HCT116 (cell line): ENCODE measurements at regions not wholly inside any gene's neighbourhood (a gene's known extent, or its start where the extent isn't known, plus 50 kb on each side); places are given as distances from the start of the nearest gene placed in this dataset.

ENCODE experiments used
- ATAC-seq: fragments of 200-7000 bp; cut with Tn5 transposase; 2 replicates; pipeline ENCODE4 v1.9.1; 2020; ENCODE audit warnings: mild to moderate bottlenecking, moderate library complexity
- BruUV-seq: library from RNA; stranded (reverse); fragments of 400-500 nt; replicated peaks from 2 replicates; lab custom pipeline; 2021; lab: Mats Ljungman, UMichigan
- CTCF ChIA-PET: fragments of 300-600 bp; sonication (Branson Sonifier 250); formaldehyde crosslinking; loops from one replicate; lab custom pipeline; 2021; ENCODE audit warnings: antibody characterized with exemption; lab: Charles Lee
- POLR2A ChIA-PET: fragments of 300-600, 350-600 bp; sonication (Branson Sonifier 250); formaldehyde crosslinking; loops from one replicate; lab custom pipeline; 2021; ENCODE audit warnings: antibody characterized with exemption; lab: Charles Lee
- RAD21 ChIA-PET, 2 experiments: fragments of 300-600 bp; sonication (Branson Sonifier 250); formaldehyde crosslinking; loops; one replicate each; lab custom pipeline; 2023; ENCODE audit warnings: low total read pairs in 2 of 2; ENCODE audit not compliant: uncharacterized antibody in 2 of 2, unreplicated experiment in 2 of 2, low non-redundant PET in 1 of 2; lab: Charles Lee
- DNase-seq: peaks from one replicate; pipeline ENCODE4 v3.0.0-alpha.2; 2010; ENCODE audit warnings: low read depth, low spot score
- H2AFZ ChIP-seq: fragments of 200-600 bp; shearing (Covaris generic), sonication (generic); 2 replicates; pipeline ENCODE4 v1.6.1; 2017; ENCODE audit warnings: low read depth, mixed run types, mixed read lengths, antibody characterized with exemption, low read length; ENCODE audit not compliant: poor library complexity, severe bottlenecking
- H3K27ac ChIP-seq: 2 replicates; pipeline ENCODE4 v1.5.1; 2012; ENCODE audit warnings: low read depth, low read length
- H3K27me3 ChIP-seq: fragments of 200-600 bp; sonication (generic); 2 replicates; pipeline ENCODE4 v1.6.1; 2016; ENCODE audit warnings: mixed run types, low read length, mixed read lengths; ENCODE audit not compliant: insufficient read depth
- H3K36me3 ChIP-seq, 2 experiments: fragments of 200-500 bp in 1 of 2; fragments of 200-600 bp in 1 of 2; sonication (Bioruptor generic) in 1 of 2; sonication (generic) in 1 of 2; 2 replicates each; pipeline versions ENCODE4 v1.5.1 to v1.6.1; 2014 to 2016; ENCODE audit warnings: low read length in 2 of 2, inconsistent platforms in 1 of 2, mixed read lengths in 1 of 2, mixed run types in 1 of 2; ENCODE audit not compliant: insufficient read depth in 2 of 2, control insufficient read depth in 1 of 2
- H3K4me1 ChIP-seq, 2 experiments: fragments of 200-600 bp in 1 of 2; sonication (generic) in 1 of 2; 2 replicates each; pipeline versions ENCODE4 v1.5.1 to v1.6.1; 2012 to 2017; ENCODE audit warnings: low read length in 2 of 2, inconsistent platforms in 1 of 2, mild to moderate bottlenecking in 1 of 2, mixed read lengths in 1 of 2, mixed run types in 1 of 2, moderate library complexity in 1 of 2; ENCODE audit not compliant: insufficient read depth in 2 of 2, control insufficient read depth in 1 of 2
- H3K4me2 ChIP-seq: fragments of 200-600 bp; sonication (generic); 2 replicates; pipeline ENCODE4 v1.6.1; 2017; ENCODE audit warnings: mixed run types, low read length, mixed read lengths
- H3K4me3 ChIP-seq, 2 experiments: fragments of 200-600 bp in 1 of 2; sonication (generic) in 1 of 2; replicated peaks in 1 of 2; 2 replicates each; pipeline ENCODE4 v1.5.1; 2011 to 2016; ENCODE audit warnings: low read length in 2 of 2, control low read depth in 1 of 2, low read depth in 1 of 2, mild to moderate bottlenecking in 1 of 2, mixed read lengths in 1 of 2, mixed run types in 1 of 2
- H3K79me2 ChIP-seq: fragments of 200-600 bp; sonication (generic); 2 replicates; pipeline ENCODE4 v1.6.1; 2017; ENCODE audit warnings: mild to moderate bottlenecking, mixed run types, low read length, moderate library complexity, mixed read lengths; ENCODE audit not compliant: insufficient read depth
- H3K9ac ChIP-seq: fragments of 200-600 bp; sonication (generic); 2 replicates; pipeline ENCODE4 v1.6.1; 2016; ENCODE audit warnings: low read length, mixed read lengths
- H3K9me2 ChIP-seq: fragments of 200-600 bp; sonication (generic), shearing (Covaris generic); 2 replicates; pipeline ENCODE4 v1.6.1; 2017; ENCODE audit warnings: mixed run types, mild to moderate bottlenecking, moderate library complexity; ENCODE audit not compliant: insufficient read depth
- H3K9me3 ChIP-seq, 2 experiments: fragments of 200-500 bp in 1 of 2; fragments of 200-600 bp in 1 of 2; sonication (Bioruptor generic) in 1 of 2; sonication (generic) in 1 of 2; 2 replicates each; pipeline ENCODE4 v1.6.1; 2014 to 2017; ENCODE audit warnings: low read length in 2 of 2, mixed read lengths in 2 of 2, inconsistent platforms in 1 of 2, low read depth in 1 of 2, mild to moderate bottlenecking in 1 of 2, mixed run types in 1 of 2, moderate library complexity in 1 of 2; ENCODE audit not compliant: control insufficient read depth in 1 of 2, insufficient read depth in 1 of 2
- H4K20me1 ChIP-seq: fragments of 200-600 bp; sonication (generic), shearing (Covaris generic); 2 replicates; pipeline ENCODE4 v1.6.1; 2017; ENCODE audit warnings: mixed run types, mild to moderate bottlenecking, moderate library complexity; ENCODE audit not compliant: insufficient read depth
- CBX3 ChIP-seq: IDR thresholded peaks from 2 replicates; pipeline ENCODE4 v1.6.1; 2012; ENCODE audit warnings: low read depth
- CEBPB ChIP-seq: IDR thresholded peaks from 2 replicates; pipeline ENCODE4 v1.6.1; 2012; ENCODE audit warnings: low read depth
- EGR1 ChIP-seq: IDR thresholded peaks from 2 replicates; pipeline ENCODE4 v1.6.1; 2012; ENCODE audit warnings: low read depth
- ELF1 ChIP-seq: IDR thresholded peaks from 2 replicates; pipeline ENCODE4 v1.6.1; 2012; ENCODE audit warnings: low read depth, borderline replicate concordance
- EZH2 ChIP-seq: fragments of 200-600 bp; sonication (generic); IDR thresholded peaks from 2 replicates; pipeline ENCODE4 v1.6.1; 2017; ENCODE audit warnings: antibody characterized with exemption, mixed run types
- EZH2phosphoT487 ChIP-seq: fragments of 200-600 bp; IDR thresholded peaks from 2 replicates; pipeline ENCODE4 v1.6.1; 2018; ENCODE audit warnings: antibody characterized with exemption, borderline replicate concordance
- FOSL1 ChIP-seq: IDR thresholded peaks from 2 replicates; pipeline ENCODE4 v1.6.1; 2012; ENCODE audit warnings: low read depth
- JUND ChIP-seq: IDR thresholded peaks from 2 replicates; pipeline ENCODE4 v1.6.1; 2012
- MAX ChIP-seq: IDR thresholded peaks from 2 replicates; pipeline ENCODE4 v1.6.1; 2012
- RAD21 ChIP-seq: IDR thresholded peaks from 2 replicates; pipeline ENCODE4 v1.6.1; 2012; ENCODE audit warnings: low read depth, mild to moderate bottlenecking
- SP1 ChIP-seq: IDR thresholded peaks from 2 replicates; pipeline ENCODE4 v1.6.1; 2012; ENCODE audit warnings: low read depth
- SRF ChIP-seq: IDR thresholded peaks from 2 replicates; pipeline ENCODE4 v1.6.1; 2012; ENCODE audit warnings: low read depth
- TCF7L2 ChIP-seq: IDR thresholded peaks from 2 replicates; pipeline ENCODE4 v1.7.0; 2011; ENCODE audit warnings: borderline replicate concordance, inconsistent platforms; ENCODE audit not compliant: insufficient read depth, insufficient read length; ENCODE audit errors: extremely low read depth
- YY1 ChIP-seq: IDR thresholded peaks from 2 replicates; pipeline ENCODE4 v1.6.1; 2011; ENCODE audit warnings: low read length, low read depth, moderate library complexity, mild to moderate bottlenecking; ENCODE audit not compliant: insufficient replicate concordance; ENCODE audit errors: extremely low read depth
- ZFX ChIP-seq: fragments of 450-650 bp; IDR thresholded peaks from 2 replicates; pipeline ENCODE4 v1.6.1; 2017
- ZNF274 ChIP-seq: fragments of 200-500 bp; sonication (Bioruptor generic); IDR thresholded peaks from 2 replicates; pipeline ENCODE4 v1.6.1; 2014; ENCODE audit warnings: mild to moderate bottlenecking, low read depth, low read length, inconsistent platforms
- intact Hi-C: fragments of 100-400 bp; cut with micrococcal nuclease; formaldehyde crosslinking; loops from 2 replicates; pipeline ENCODE4 v1.10.0; 2022
- TF ChIP-seq, protein P1 (sequence below): IDR thresholded peaks from 2 replicates; pipeline ENCODE4 v1.6.1; 2012
- TF ChIP-seq, protein P2 (sequence below), 3 experiments: fragments of 200-600 bp in 1 of 3; sonication (generic) in 1 of 3; IDR thresholded peaks in 2 of 3; conservative IDR thresholded peaks in 1 of 3; 2 replicates each; pipeline ENCODE4 v1.5.1; 2012 to 2017; ENCODE audit warnings: low read depth in 2 of 3, low read length in 2 of 3, antibody characterized with exemption in 1 of 3, borderline replicate concordance in 1 of 3, control low read depth in 1 of 3, mild to moderate bottlenecking in 1 of 3, mixed read lengths in 1 of 3, mixed run types in 1 of 3, moderate library complexity in 1 of 3; ENCODE audit not compliant: insufficient read depth in 1 of 3

DNA sequence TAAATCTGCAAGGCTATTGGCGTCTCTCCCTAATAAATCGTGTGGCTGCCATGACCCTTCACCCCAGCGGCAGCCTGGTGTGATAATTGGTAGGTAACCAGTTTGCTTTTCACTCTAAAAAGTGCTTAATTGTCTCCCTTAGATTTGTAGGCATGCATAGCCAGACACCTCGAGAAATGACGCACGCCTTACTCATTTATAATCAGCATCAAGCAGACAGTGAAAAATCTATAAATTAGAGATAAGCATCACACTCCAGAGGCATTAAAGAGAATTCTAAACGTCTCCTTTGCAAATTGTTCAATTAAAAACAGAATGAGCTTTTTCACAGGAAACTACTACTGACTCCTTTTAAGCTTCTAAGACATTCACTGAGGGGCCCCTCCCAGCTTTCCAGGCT lies 110.2 kb upstream of the RPS6KA2 start:
- Histone ChIP-seq H3K4me1 (peaks cover 4 to 35% of the 10 kb centered on the region in 2 experiments), H3K9ac (peak overlapping the region; percentile 22; the same call in 1 of the 2 replicates), H4K20me1 (no peaks in the 10 kb centered on the region)
- RAD21 ChIA-PET: interaction anchor here in 1 of 2 experiments (0.6 kb wide), 1 partner anchor 103 kb away, joined by 3 read pairs; no protein-coding TSS in a partner anchor
- TF ChIP-seq YY1: no peak
- TF ChIP-seq EZH2: no peak
- TF ChIP-seq FOSL1: peak; percentile 59
- TF ChIP-seq MAX: no peak
- no peak for TF ChIP-seq ZNF274
- TF ChIP-seq TCF7L2: no peak
- TF ChIP-seq SRF: no peak
- TF ChIP-seq, protein P1, sequence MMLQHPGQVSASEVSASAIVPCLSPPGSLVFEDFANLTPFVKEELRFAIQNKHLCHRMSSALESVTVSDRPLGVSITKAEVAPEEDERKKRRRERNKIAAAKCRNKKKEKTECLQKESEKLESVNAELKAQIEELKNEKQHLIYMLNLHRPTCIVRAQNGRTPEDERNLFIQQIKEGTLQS: no peak
- peak; percentile 34; the same call in 1 of the 2 replicates for TF ChIP-seq JUND
- TF ChIP-seq ELF1: no peak
- TF ChIP-seq, all 23 proteins: peak for 2
- ChIA-PET CTCF (no interaction called here), POLR2A (no interaction called here)
- no peaks in the 10 kb centered on the region for H3K27me3 ChIP-seq
- no peaks in the 10 kb centered on the region for H3K79me2 ChIP-seq
- ATAC-seq (peak; percentile 64), DNase-seq (peak; percentile 7)
- peak overlapping the region; percentile 3 to 19; a peak in 2 of 4 replicates for H3K4me3 ChIP-seq
- H3K4me2 ChIP-seq: peak overlapping the region; percentile 68
- intact Hi-C loops: no loop called here
- peak overlapping the region; percentile 66 for H2AFZ ChIP-seq
- no peaks in the 10 kb centered on the region for H3K36me3 ChIP-seq
- H3K9me2 ChIP-seq: no peaks in the 10 kb centered on the region
- H3K27ac ChIP-seq: no peak overlapping the region; the same call in 1 of the 2 replicates
- no TSS peak for BruUV-seq
- H3K9me3 ChIP-seq: no peaks in the 10 kb centered on the region

- ChIA-PET POLR2A (no interaction called here), CTCF (no interaction called here), RAD21 (interaction anchor here in 1 of 2 experiments (0.6 kb wide), 1 partner anchor 103 kb away, joined by 3 read pairs; no protein-coding TSS in a partner anchor)
- Histone ChIP-seq H3K27me3 (no peaks in the 10 kb centered on the region), H3K9ac (0 out of 2 replicates have a peak overlapping the region, but pooled peaks have one; percentile 1), H3K79me2 (no peaks in the 10 kb centered on the region), H3K36me3 (no peaks in the 10 kb centered on the region), H2AFZ (peak overlapping the region; percentile 24), H3K4me1 (peaks cover 4 to 35% of the 10 kb centered on the region in 2 experiments), H3K9me3 (no peaks in the 10 kb centered on the region), H3K4me3 (peak overlapping the region in 1 of 2 experiments; percentile 19; a peak in 1 of 4 replicates), H4K20me1 (no peaks in the 10 kb centered on the region), H3K4me2 (peak overlapping the region; percentile 68), H3K27ac (no peak overlapping the region; the same call in 1 of the 2 replicates), H3K9me2 (no peaks in the 10 kb centered on the region)
- intact Hi-C loops: no loop called here
- DNase-seq (peak; percentile 64), ATAC-seq (peak; percentile 79)
- BruUV-seq: no TSS peak
- no peak for TF ChIP-seq SRF
- TF ChIP-seq, protein P2, sequence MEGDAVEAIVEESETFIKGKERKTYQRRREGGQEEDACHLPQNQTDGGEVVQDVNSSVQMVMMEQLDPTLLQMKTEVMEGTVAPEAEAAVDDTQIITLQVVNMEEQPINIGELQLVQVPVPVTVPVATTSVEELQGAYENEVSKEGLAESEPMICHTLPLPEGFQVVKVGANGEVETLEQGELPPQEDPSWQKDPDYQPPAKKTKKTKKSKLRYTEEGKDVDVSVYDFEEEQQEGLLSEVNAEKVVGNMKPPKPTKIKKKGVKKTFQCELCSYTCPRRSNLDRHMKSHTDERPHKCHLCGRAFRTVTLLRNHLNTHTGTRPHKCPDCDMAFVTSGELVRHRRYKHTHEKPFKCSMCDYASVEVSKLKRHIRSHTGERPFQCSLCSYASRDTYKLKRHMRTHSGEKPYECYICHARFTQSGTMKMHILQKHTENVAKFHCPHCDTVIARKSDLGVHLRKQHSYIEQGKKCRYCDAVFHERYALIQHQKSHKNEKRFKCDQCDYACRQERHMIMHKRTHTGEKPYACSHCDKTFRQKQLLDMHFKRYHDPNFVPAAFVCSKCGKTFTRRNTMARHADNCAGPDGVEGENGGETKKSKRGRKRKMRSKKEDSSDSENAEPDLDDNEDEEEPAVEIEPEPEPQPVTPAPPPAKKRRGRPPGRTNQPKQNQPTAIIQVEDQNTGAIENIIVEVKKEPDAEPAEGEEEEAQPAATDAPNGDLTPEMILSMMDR (IDR thresholded peaks at IDR 0.05 in 2 of 3, conservative IDR thresholded peaks at IDR 0.05 in 1 of 3; ENCODE audit: borderline replicate concordance in 1 of 3, insufficient read depth in 1 of 3, low read depth in 2 of 3, low read length in 2 of 3): no peak
- no peak for TF ChIP-seq RAD21
- peak; percentile 27; the same call in 1 of the 2 replicates for TF ChIP-seq CEBPB
- TF ChIP-seq ELF1: peak; percentile 64
- no peak for TF ChIP-seq EGR1
- peak; percentile 44 for TF ChIP-seq YY1
- no peak for TF ChIP-seq ZNF274
- TF ChIP-seq FOSL1: peak; percentile 78
- TF ChIP-seq EZH2phosphoT487: no peak
- peak; percentile 80 for TF ChIP-seq SP1
- TF ChIP-seq TCF7L2: no peak
- peak; percentile 57; the same call in 1 of the 2 replicates for TF ChIP-seq CBX3
- no peak for TF ChIP-seq ZFX
- TF ChIP-seq JUND: peak; percentile 80
- TF ChIP-seq MAX: peak; percentile 44; the same call in 1 of the 2 replicates
Observed at GRCh38 chr6:166736634-166737033, 109.6 kb upstream of the RPS6KA2 start.
